Activated gamma-delta T cell treated with anti-CD3 and anti-CD28 coated beads, Interleukin-2, amount 50 U/mL, for 16 hours (primary cell): ENCODE measurements at regions not wholly inside any gene's neighbourhood (a gene's known extent, or its start where the extent isn't known, plus 50 kb on each side); places are given as distances from the start of the nearest gene placed in this dataset.

Experiments
- DNase-seq: peaks from one replicate; pipeline ENCODE4 v3.0.0-alpha.2; 2020; ENCODE audit warnings: low read depth

DNA sequence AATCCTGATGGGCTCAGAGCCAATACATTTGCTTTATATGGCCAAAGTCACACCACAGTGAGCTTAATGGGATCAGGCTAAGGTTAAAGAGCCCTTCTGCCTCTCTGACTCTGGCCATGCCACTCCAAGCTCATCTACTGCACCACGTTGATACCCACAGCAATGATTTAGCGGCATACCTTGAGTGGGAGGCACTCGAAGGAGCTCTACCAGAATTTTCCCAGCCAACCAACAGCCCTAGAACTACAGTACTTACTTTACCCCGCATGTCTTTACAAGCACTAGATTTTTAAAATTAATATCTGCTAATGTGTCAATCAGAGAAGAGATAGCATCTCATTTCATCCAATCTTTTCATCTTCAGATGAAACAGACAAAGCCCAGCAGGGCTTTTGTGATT lies 300.5 kb downstream of the GRIN2B start:
- DNase-seq, result no peak

DNA sequence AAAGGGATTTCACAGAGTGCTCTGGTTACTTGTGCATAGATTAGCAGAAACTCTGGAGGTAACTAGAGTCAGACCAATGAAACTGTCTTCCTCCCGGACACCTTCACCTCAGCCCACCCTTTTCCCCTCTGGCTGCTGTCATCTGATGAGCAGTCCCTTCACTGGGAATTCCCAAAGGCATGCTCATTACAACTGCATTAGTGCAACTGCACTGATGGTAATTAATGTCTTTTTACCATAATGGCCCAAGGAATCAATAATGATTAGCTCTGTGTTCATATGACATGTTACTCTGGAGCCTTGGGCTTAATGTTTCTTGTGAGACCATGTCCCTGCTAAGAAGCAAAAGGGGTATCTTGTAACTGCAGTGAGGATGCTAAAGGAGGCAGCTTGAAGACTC lies 304.5 kb downstream of the GRIN2B start:
- DNase-seq, result no peak

DNA sequence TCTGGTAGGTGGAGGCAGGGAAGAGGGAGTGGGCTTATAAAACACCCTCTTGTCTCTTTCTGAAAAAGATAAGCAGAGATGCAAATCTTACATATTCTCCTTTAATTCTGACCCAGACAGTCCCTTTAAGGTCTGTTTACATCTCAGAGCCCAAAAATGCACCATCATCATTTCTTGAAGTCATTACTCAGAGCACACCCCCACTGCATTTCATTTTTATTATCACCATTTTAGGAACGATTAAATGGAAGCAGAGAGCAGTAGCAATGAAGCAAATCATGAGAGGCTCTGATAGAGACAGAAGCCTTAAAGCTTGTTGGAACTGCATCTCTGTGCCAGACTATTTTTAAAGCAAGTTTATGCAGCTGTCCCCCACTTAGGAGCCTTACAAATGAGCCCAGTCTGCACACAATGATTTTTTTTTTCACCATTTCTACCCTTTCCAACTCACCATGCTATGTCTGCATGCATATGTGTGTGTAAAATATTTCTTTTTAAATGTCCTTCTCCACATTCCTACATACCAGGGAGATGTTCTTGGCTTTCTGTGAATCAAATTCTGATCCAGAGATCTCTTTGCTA lies 311.0 kb downstream of the GRIN2B start:
- DNase-seq, result no peak

DNA sequence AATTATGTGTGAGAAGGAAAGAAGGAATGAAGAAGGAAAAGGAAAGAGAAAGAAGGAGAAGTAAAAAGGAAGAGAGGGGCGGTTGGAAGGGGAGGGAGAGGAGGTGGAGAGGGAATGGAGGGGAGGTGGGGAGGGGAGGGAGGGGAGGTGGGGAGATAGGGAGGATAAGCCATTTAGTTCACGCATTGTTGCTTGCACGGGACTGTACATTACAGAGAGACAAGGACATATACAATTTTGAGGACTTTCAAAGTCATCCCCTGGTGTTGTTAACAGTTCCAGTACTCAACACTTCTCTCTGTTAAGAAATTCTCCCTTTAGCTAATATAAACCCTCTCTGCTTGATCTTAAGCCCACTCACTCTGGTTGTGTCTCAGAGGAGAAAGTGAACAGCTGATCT lies 312.5 kb downstream of the GRIN2B start:
- DNase-seq, result no peak

DNA sequence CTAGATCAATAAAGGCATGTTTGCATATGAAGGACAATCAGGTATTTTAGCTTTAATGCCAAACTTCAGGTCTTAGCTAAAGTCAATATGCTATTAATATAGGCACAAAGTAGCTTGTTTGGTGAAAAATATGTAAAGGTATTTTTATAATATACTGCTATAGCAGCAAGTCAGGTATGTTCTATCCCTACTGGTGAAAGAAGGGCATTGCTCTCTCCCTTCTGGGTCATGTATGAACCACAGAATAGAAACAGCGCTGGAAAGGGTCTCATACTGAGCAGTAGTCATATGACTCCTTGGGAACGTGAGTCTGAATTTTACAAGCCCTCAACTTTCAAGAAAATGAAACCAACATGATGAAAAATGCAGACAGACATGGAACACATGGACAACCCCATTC lies 314.6 kb downstream of the GRIN2B start:
- DNase-seq, result no peak

DNA sequence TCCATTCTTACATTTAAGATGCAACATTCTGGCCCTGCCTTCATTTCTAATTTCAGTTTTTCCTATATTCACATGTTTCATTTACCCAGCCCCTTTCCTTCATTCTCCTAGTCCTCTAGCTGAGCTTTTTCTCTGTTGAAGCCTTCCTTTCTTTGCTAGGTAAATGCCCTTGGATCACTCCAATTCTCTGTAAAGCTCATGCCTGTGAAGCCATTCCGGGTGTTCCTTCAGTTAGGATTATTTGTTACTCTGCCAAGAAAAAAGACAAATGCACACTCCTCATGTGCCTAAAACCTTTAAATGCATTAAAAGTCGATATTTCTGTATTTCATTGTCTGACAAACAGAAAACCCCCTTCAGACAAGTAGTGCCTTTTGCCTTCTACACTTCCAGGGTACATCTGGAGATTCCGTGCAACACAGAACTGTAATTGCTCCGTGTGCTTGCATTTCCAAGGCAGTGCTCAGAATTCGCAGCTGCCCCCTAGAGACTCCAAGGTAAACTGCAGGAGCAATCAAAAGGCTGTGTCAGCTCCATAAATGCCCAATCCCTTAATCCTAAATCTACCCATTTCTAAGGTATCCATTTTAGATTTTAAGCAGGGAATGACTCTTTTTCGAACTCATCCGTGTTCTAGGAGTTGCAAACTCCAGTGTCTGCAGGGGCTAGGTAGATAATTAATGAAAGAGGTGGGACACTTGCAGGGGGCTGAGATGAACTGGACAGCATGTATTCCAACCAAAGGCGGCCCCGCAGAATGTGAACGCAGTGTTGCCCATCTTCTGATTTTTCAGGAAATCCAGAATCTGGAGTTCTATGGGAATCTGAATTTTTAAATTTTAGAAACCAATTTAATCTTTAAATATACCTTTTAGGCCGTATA lies 320.2 kb downstream of the GRIN2B start:
- DNase-seq, result no peak

DNA sequence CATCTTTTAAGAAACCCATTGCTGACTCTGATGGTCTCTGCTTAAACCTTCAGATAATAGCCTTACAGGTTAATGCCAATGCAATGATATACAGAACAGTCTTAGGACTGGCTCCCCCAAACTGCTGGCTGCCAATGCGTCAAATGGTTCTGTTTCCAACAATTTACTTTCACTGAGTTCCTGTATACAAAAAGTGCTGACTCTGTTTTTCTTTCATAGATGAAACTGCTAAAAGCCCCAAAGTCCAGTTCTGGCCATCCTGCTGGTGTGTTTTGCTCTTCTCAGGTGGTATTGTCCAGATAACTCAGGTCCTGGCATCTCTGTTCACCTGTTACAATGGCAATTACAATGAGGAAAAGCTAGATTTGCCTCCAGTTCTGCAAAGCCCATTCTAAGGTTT lies 326.9 kb downstream of the GRIN2B start:
- no peak for DNase-seq

DNA sequence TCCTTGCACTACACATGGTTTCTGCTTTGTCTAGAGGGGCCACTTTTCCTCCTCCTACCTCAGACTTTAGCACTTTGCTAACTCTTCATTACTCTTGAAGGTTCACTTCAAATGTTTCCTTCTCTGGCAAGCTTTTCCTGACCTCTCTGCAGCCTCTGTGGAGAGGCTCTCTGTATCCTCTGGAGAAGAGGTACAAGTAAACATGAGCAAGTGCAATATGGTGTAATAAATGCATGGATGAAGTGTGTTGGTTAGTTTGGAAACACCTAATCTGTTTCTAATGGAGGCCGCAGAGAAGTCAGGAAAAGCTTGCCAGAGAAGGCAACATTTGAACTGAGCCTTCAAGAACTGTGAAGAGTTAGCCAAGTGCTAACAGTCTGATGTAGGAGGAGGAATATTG lies 329.3 kb downstream of the GRIN2B start:
- no peak for DNase-seq

DNA sequence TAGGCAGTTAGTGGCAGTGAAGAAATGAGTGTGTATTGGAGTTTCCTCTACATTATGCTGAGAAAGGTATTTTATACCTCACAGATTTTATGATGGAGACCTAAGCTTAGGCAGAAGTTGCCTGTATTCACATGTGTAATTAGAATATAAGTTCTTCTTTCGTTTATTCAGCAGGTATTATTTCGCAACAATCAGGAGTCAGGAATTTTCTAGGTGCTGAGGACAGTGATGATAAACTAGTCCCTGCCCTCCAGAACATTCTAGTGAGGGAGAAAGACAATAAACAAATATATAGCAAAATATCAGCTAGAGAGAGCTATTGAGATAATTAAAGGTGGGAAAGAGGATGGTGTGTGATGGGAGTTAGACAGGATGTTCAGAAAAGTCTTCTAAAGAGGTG lies 345.7 kb downstream of the GRIN2B start:
- DNase-seq, result no peak

DNA sequence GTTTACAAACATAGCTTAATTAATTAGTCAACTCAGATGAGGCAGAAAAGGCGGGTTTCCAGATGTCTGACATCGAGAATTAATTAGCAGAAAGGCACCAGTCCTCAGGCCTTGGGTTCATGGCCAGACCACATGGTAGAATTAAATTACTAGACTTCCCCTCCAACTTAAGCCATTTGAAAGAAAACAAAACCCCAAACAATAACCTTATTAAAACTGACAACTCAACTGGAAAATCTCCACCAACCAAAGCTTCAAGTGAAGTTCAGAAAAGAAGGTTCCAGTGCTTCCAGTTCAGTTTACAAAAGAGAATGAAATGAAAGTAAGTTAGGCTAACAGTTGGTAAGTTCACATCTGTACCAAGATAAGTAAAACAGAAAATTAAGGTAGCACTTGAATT lies 349.5 kb downstream of the GRIN2B start:
- no peak for DNase-seq

DNA sequence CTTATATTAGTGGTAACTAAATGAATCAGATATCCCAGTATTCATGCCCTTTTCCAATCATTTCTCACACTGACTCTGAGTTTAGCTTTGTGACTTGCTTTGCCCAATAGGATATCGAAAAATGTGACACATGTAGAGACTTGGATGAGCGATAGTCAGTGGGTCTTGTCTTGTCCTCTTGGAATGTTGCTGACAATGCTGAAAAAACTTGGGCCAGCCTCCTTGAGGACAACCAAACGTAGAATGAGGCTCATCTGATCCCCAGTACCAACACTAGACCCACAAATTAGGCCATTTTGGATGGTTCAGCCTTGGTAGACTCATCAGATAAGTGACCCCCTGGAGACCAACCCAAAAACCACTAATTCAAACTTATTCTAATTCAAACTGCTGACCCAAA lies 351.0 kb downstream of the GRIN2B start:
- no peak for DNase-seq

DNA sequence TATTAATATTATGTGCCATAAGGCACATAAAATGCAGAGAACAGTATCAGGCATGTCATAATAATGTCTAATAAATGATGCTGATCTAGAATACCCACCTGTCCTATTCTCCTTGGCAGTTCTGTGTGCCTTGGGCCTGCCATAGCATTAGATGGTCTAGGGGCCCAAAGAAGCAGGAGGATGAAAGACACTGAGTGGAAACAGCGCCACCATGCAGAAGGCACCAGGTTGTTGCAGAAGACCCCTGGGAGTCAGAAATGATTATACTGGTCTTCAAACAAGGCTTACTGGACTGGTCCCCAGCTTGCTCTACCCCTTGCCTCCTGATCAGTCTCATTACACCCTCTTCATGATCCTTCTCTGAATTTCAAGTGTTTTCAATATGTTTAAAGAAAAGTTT lies 353.3 kb downstream of the GRIN2B start:
- DNase-seq, result no peak

DNA sequence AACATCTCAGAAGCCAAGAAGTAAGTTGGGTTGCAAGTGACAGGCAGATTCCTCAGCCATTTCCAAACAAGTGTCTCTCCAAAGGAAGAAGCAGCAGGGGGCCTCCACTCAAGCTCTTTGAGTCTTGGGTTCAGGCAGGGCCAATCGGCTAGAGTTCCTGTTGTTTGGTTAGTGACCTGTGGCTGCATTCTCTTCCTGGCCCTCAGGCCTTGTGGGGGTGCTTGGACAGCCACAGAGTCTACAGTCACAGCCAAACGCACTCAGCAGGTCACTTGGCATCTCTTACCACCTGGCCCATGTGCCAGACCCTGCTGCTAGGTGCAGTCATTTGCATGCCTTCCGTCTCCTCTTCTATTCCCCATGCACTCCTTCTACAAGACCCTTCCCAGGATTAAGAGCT lies 353.9 kb downstream of the GRIN2B start:
- no peak for DNase-seq

DNA sequence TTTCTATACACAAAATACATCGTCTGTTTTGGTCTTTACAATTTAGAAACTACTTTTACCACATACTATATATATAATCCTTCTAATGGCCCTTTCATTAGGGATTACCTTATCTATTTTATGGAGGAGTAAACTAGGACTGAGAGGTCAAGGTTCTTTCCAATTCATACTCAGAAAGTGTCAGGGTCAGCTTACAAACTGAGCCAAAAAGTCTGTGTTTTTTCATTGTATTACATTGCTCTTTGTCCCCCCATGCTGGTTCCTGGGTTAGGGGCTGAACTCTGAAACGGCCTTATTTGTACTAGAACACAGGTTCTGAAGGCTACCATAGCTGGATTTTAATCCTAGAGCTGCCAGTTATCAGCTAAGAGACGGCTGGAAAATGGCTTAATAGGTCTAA lies 368.1 kb downstream of the GRIN2B start:
- no peak for DNase-seq

DNA sequence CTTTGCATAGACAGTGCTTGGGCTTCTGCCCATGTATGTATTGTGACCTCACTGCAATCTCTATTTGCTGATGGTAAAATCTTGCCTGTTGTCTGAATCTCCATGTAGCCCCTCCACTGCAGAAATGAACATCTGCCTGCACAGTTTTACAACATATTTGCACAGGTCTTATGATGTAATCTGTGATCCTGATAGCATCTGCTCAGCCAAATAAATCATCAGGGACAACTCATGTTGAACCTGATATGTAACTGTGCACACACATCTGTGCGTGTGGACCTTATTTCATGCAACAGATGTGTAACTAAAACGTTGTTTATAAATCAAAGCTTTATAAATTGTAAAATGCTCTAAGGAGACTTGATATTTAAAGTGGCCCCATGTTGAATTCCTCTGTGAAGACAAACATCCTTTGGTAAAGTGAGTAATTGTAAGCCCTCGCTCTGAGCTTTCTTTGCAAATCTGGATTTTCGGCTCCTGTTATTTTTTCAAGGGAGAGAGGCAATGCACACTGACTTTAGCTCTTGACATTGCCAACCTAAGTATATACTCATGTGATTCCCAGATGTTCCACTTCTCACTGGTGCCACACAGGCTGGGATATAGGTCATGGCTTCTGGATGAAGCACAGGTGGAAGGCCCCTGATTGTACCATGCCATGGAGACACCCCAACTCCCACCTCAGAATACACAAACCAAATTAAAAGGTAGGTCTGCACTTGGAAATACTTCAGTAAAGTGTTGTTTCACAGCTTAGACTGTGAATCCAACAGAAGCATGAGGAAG lies 371.3 kb downstream of the GRIN2B start:
- no peak for DNase-seq

DNA sequence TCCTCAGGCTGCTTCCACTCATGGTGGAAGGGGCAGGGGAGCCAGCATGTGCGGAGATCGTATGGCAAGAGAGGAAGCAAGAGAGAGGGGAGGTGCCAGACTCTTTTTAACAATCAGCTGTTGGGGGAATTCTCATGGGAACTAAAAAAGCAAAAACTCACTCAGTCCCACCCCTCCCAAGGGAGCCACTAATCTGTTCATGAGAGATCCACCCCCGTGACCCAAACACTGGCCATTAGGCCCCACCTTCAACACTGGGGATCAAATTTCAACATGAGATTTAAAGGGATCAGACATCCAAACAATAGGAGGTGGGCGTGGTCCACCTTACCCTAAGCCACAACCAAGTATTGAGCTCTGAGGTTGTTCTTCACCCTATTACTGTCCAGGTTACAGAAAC lies 375.1 kb downstream of the GRIN2B start:
- no peak for DNase-seq

DNA sequence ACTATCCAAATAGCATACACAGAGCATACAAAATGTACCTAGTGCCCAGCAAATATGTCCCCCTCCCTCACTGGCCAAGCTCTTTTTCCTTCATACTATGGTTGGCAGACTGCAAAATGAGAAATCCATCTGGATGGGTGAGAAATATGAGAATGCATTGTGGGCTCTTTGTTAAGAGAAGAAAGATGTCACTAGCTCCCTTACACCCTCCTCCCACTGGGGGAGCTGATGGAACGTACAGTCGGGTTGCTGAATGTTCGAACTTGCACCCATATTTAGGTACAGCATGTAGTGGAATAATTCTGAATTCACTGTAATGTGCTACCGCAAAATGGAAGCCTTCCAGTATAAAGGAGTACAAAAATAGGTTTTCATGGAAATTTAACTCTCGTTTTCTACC lies 377.4 kb downstream of the GRIN2B start:
- DNase-seq, result no peak

DNA sequence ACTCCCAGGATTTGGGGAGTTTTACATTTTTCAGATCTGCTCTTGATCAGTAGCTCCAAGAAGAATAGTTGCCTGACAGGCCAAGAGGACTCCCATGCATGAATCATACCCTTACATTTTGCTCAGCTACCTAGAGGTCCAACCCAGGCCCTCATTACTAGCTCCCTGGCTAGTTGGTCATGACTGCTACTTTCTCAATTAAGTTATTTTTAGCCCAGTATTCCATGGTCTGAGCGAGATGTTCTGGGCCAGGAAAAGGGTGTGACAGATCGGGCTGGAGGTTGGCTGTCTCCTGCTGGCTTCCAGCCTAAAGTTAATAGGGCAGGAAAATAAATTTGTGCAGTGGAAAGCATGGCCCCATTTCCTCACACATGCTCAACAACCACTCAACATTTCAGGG lies 379.2 kb downstream of the GRIN2B start:
- no peak for DNase-seq

DNA sequence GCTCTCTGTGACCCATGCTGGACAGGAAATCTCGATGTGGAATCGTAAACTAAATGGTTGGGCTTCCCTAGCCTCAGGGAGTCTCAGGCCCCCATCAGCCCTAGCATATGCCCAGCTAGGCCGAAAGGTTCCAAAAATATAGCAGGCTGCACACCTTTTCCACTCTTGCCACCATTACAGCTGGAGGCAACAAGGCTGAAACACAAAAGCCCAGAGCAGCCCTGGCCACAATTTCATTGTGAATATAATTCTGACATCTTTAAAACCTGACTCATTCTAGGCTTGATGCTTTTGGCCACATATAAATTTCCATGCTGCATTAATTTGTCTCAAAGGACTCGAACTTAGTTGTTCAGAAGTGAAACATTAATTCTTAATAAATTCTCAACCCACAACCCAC lies 382.2 kb downstream of the GRIN2B start:
- DNase-seq, result no peak

DNA sequence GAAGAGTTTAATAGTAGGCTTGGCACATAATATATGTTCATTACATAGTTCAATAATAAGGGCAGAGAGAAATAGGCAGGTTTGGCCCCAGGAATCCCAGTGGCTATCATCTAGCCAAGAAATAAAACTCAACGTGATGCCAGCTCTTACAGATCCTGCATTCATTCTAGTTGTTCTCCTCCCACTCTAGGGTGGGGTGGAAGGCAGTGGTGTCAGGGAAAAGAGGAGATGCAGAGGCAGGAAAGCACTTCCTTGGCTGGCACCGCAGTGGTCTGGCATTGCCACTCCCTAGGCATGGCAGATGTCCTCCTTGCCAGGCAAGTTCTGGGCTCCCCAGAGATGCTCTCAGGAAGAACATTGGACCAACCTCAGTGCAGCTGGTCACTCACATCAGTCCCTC lies 383.6 kb downstream of the GRIN2B start:
- DNase-seq, result no peak

DNA sequence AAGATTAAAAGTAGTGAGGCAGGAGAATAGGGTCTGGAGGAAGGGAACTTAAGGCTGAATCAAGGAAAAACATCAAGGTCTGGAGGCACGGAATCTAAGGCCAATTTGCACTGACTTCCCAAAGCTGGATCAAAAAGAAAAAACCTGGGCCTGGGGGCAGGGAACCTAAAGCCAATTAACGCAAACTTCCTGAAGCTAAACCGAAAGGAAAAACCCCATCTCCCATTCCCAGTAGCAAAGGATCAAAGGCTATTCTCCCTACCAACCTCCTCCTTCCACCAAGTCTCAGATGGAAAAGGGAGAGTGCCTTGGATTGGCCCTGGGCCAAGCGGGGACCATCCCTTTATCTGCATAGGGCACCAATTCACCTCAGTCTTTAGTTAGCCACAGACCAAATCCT lies 384.2 kb downstream of the GRIN2B start:
- no peak for DNase-seq

DNA sequence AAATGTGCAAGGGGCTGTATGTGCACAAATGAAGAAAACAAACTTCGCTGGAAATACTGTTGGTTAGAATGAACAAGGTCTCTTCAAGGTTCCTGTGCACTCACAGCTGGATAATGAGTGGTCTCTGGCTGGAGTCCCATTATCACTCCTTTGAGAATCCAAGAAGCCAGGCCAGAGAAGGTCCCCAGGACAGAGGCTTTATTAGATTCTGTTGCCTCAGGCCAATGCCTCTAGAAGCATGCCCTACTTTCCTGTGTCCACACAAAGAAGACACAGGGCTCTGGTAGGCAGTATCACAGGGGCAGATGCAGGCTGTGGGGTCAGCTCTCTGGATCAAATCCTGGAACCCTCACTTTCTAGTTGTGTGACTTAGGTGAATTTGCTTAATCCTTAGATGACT lies 384.7 kb downstream of the GRIN2B start:
- no peak for DNase-seq
